ENCODE measurements at regions not wholly inside any gene's neighbourhood (a gene's known extent, or its start where the extent isn't known, plus 50 kb on each side); places are given as distances from the start of the nearest gene placed in this dataset.

DNA sequence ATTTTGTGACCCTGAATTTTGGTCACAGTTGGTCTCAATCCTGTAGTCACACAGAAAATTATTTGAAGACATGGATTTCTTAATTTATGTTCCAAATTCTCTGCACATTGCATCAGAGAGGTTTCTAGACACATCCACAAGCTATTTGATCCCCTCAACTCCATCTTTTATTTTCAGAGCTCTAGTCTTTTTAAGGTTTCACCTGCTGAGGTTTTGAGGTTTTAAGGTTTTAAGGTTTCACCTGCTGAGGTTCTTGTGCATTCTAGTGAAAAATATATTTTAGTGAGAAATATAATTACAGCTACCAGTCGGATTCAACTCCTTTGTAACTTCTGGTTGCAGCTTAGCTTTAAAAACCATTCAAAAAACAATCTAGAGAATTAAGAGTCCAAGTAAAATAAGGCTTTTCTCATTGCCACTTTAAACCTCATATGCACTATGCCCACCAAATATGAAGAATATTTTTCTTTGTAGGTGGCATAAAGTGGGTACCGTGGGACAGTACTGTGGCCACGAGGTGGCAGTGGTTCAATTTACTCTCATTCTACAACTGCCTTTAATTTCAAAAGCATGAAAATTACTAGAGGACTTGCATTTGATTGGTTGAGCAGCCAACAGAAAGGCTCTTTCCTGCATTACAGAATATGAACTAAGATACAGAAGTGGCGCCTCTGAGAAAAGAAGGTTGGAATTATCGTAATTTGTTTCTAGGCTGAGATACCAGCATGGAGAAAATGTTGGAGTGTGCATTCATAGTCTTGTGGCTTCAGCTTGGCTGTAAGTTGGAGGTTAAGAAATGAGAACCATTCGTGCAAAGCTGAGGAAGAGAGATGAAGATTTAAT, 366.5 kb upstream of the OR4E1 start:
- no peak for DNase-seq (ENCODE audit: low read depth)

DNA sequence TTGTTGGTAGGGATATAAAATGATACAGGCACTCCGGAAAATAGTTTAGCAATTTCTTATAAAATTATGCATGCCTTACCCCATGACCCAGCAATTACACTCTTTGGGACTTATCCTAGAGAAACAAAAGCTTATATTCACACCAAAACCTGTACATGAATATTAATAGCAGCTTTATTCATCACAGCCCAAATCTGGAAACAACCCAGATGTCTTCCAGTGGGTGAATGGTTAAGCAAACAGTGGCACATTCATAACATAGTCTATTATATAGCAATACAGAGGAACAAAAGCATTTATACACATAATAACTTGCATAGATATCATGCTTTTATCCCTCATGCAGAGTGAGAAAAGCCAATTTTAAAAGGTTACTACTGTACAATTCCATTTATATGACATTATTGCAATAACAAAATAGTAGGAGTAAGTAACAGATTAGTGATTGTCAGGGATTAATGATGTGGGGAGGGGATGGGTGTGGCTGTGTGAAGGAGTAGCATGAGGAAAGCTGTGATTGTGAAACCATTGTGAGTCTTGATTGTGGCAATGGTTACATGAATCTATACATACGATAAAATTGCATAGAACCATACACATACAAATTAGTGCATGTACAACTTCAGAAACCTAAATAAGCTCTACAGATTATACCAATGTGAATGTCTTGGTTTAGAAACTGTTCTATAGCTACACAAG, 363.1 kb upstream of the OR4E1 start:
- no peak for DNase-seq (ENCODE audit: low read depth)

DNA sequence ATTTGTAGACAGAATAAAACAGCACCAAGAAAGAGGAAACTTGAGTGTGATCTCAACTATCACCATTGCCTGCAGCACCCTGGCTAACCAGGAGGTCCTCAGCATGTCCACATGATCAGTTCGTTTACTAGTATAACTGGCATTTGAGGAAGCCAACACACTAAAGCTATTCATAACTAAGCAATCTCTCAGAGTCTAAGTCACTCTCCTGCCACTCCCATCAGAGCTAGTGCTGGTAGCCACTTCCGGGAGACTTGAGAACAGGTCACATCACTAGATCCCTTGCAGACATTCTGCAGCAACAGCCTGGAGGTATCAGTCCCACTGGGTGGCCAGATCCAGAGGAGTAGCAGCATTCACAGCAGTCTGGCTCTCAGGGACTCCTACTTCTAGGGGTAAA, 352.9 kb upstream of the OR4E1 start:
- DNase-seq (ENCODE audit: low read depth) = no peak

DNA sequence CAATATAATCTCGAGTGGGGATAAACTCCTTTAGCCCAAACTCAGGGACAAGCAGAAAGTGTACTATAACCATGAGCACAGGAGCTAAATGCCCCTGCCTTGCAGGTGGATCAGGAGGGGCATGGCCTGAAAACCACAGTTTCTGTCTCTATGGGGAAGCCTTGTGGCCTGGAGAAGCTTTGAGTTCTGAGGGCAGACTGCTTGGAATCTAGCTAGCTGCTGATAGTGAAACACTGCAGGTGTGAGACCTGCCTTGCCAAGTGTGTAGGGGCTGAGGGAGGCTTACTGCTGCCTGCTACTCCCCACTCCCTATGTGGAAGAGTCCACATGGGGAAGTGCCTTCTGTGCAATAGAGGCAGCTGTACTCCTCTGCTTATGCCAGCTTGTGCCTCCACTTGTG, 352.3 kb upstream of the OR4E1 start:
- DNase-seq (ENCODE audit: low read depth) = no peak

DNA sequence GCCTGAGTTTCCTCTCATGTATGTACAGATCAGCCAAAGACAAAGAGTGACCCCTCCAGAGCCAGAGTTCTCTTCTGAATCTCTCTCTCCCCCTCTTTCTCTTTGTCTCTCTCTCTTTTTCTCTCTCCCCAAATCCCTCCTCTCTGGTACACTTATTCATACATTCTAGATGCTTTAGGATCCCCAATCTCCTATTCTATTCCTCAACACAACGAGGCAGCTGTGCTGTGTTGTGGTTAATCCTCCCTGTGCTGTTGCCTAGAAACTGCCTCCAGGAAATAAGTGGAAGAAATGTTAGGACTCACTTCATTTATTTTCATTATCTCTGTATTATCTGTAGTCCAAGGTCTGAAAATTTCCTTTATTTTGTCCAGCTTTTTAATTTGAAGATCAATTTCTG, 350.5 kb upstream of the OR4E1 start:
- no peak for DNase-seq (ENCODE audit: low read depth)

GRCh38 chr14:22018890-22019289, 345.3 kb upstream of the OR4E1 start:
- no peak for DNase-seq (ENCODE audit: low read depth)

DNA sequence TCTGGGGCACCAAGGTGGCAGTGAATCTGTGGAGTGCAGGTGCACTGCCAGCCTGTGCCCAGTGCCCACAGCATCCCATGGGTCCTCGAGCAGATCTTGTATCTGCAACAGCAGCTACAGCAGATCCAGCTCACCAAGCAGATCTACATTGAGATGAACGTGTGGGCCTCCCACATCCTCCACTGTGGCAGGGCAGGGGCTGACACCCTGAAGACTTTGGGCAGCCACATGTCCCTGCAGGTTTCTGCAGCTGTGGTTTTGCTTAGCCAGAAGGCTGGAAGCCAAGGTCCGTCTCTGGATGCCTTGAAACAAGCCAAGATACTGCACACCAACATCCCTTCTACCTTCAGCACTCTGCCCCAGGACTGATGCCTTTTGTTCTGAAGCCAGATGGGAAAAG, 338.8 kb upstream of the OR4E1 start:
- DNase-seq (ENCODE audit: low read depth) = no peak

DNA sequence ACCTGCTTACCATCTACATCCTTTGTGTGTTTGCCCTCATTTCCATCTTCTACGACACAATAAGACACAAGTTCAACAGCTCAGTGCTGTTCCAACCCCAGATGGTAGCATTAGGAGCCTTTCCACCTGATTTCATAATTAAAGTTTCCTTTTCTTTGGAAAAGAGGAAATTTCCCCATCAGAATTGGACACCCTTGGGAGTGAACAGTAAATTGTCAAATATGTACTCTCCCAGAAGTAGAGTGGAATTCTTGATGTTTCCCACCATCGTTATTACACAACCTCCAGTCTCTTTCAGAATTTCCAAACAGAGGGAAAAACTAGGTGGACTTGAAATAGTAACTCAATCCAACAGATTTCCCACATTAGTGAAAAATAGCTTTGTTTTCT, 337.6 kb upstream of the OR4E1 start:
- DNase-seq (ENCODE audit: low read depth) = no peak

- no peak for DNase-seq (ENCODE audit: low read depth)
These were observed 337.1 kb upstream of the OR4E1 start for GRCh38 chr14:22010545-22011252.

DNA sequence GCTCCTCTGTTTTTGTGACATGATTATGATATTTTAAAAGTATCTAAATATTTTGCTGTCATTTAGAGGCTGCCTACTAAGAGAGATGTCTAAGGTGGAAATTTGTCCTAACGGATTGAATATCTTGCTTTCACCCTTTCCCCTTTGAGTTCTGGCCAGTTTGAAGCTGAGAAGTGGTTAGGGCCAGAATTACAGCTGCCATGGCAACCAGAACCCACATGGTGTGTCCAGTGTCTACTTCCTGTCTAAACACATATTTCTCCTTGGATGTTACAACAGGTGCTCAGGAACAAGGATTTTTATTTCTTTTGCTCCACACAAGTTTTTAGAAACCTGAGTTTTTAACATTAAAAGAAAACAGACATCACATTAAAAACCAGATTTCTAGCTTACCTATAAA, 335.1 kb upstream of the OR4E1 start:
- DNase-seq (ENCODE audit: low read depth) = no peak

GRCh38 chr14:22007784-22008412, 334.3 kb upstream of the OR4E1 start:
- no peak for DNase-seq (ENCODE audit: low read depth)

DNA sequence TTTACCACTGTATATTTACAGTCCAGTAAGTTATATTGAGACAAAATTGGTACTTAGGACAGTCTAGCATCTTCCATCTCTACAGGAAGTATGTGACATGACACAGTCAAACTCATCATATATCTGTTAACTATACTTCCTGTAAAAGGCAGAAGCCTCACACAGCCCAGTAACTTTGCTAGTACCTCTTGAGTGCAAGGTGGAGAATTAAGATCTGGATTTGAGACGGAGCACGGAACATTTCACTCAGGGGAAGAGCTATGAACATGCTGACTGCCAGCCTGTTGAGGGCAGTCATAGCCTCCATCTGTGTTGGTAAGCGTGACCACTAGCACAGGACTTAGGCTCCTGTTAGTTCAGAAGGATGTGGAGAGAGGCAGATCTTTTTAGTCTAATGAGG, 333.7 kb upstream of the OR4E1 start:
- DNase-seq (ENCODE audit: low read depth) = no peak

DNA sequence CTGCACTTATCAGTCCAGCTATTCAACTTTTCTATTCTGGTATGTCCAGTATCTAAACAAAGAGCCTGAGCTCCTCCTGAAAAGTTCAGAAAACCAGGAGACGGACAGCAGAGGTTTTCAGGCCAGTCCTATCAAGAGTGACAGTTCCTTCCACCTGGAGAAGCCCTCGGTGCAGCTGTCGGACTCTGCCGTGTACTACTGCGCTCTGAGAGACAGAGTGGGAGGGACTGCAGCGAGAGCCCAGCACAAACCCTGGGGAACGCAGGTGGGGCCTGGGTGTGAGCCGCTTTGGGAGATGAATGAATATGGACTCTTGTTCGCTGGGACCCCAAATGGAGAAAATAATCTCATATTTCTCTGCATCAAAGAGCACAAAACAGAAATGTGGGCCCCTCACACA, 329.8 kb upstream of the OR4E1 start:
- DNase-seq (ENCODE audit: low read depth) = no peak

DNA sequence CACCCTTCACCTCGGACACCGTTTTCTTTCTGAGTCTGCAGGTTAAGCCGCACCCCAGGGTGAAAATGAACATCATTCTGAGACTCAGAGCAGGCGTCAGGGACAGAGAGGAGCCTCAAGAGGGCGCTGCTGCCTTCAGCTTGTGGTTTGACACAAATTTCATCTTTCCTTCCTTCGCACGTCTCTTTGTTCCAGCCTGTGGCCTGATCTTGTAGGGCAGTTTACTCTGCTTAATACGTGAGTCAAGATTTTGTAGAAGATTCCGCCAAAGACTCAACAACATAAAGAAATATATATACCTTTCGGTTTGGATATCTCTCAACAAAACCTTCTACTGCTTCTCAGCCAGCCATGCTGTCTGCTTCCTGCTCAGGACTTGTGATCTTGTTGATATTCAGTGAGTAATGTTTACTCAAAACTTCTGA, 329.3 kb upstream of the OR4E1 start:
- DNase-seq (ENCODE audit: low read depth) = no peak

DNA sequence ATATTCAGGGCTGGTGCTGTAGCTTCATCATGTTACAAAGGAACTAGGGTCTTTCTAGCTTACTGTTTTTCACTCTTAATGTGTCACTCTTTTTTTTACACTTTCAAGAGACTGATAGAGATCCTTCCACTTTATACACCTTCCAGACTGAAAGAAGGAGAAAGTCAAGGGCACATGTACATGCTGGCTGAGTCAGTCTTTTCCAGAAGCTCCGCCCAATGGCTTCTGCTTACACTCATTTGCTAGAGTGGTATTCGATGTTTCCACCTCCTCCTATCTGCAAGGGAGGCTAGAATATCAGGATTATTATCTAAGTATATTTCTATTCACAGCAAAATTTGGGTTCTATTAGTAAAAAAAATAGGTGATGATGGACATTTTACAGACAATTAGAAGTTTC, 325.8 kb upstream of the OR4E1 start:
- DNase-seq (ENCODE audit: low read depth) = no peak

- DNase-seq (ENCODE audit: low read depth) = no peak
These were observed 323.7 kb upstream of the OR4E1 start for GRCh38 chr14:21997300-21997699.

DNA sequence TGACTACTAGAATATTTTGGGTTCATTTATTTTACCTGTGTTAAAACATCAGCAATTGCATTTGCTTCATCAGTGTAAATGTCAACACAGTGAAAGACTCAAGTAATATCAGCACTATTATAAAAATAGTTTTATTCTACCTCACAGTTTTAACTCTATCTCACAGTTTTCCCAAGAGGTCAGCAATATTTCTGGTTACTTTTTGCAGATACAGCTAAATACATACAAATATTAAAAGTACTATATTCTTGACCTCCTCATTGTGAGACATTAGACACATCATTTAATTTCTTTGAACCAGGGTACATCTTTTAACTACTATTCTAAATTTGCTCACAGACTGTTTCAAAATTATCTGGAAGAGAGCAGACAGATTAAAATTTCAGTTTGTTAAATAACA, 321.7 kb upstream of the OR4E1 start:
- DNase-seq (ENCODE audit: low read depth) = no peak

- no peak for DNase-seq (ENCODE audit: low read depth)
These were observed 320.2 kb upstream of the OR4E1 start for GRCh38 chr14:21993837-21994236.

GRCh38 chr14:21993070-21993469, 319.5 kb upstream of the OR4E1 start:
- no peak for DNase-seq (ENCODE audit: low read depth)

- no peak for DNase-seq (ENCODE audit: low read depth)
These were observed 317.5 kb upstream of the OR4E1 start for GRCh38 chr14:21991130-21991529.

- no peak for DNase-seq (ENCODE audit: low read depth)
These were observed 316.5 kb upstream of the OR4E1 start for GRCh38 chr14:21990116-21990515.

DNA sequence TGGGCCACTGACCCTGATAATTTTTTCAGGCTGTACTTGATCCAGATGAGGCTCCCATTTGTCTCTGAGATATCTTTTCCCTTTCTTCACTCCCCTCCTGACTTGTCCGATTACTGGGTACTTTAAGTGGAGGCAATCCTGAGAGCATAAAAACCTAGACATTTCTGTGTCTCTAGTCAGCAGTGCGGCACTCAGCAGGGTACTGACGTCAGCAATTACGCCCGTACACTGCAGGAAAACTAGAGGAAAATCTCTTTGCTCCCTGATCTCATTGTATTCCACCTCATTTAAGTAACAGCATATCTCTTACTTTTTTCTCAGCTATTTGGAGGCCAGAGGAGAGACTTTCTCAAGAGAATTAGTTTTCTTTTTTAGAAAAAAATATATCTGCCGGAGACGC, 315.5 kb upstream of the OR4E1 start:
- DNase-seq (ENCODE audit: low read depth) = no peak

- no peak for DNase-seq (ENCODE audit: low read depth)
These were observed 314.8 kb upstream of the OR4E1 start for GRCh38 chr14:21988413-21988812.

Measured in CMK (cell line).